ENCODE measurements at regions not wholly inside any gene's neighbourhood (a gene's known extent, or its start where the extent isn't known, plus 50 kb on each side); places are given as distances from the start of the nearest gene placed in this dataset.

DNA sequence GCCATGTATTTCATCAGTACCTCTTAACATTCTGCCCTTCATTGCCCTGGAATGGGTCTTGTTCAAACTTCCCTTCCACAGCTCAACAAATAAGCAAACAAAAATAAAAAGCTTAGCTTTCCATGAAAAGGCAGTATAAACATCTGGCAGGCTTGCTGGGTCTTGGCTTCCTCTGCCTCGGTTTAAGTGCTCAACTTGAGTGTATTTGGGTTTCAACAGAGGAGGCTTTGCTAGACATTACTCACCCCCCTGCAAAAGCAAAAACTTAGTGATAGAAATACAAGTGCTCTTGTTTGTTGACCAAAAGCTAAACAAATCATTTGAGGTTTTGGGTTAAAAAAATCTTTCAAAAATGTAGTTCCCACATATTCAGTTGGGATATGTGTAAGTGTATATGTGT, 518.5 kb downstream of the PLPP3 start:
- no peak for DNase-seq

DNA sequence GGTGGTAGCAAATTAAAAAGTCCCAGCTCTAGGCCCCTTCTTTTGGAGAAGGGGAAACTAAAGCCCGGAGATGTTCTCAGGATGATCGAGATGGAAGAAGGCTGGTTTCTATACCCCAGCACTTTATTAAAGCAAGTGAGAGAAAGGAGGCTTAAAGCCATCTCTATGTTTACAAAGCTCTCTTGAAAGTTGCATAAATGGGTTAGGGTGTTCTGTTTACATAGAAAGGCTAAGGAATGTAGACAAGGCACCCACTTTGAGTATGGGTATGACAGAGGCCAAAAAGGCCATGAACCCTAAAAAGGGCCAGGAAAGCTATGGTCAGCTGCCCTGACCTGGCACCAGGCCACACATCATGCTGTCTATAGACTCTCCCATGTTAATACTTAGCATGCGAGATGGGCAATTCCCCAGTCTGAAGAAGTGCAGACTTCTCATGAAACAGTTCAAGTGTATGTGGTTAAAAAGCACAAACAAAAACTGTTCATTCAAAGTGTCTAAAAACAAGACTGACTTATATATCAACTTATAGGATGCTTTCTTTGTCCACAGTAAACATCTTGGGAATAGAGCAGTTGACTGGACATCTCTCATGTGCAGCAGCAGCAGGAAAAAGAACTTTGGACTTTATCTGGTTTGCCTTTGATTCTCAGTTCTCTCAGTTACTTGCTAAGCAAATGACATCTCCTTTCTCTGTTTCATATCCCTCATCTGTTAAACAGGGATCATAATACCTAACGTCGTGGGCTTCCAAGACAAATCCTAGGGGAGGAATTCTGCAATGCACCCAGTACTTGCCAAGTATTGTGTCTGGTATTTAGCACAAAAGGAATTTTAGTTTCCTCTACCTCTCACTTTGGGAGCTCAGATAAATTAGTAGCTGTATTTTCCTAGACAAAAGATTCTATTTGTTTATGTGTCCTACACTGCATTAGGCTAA, 521.6 kb downstream of the PLPP3 start:
- DNase-seq: no peak

DNA sequence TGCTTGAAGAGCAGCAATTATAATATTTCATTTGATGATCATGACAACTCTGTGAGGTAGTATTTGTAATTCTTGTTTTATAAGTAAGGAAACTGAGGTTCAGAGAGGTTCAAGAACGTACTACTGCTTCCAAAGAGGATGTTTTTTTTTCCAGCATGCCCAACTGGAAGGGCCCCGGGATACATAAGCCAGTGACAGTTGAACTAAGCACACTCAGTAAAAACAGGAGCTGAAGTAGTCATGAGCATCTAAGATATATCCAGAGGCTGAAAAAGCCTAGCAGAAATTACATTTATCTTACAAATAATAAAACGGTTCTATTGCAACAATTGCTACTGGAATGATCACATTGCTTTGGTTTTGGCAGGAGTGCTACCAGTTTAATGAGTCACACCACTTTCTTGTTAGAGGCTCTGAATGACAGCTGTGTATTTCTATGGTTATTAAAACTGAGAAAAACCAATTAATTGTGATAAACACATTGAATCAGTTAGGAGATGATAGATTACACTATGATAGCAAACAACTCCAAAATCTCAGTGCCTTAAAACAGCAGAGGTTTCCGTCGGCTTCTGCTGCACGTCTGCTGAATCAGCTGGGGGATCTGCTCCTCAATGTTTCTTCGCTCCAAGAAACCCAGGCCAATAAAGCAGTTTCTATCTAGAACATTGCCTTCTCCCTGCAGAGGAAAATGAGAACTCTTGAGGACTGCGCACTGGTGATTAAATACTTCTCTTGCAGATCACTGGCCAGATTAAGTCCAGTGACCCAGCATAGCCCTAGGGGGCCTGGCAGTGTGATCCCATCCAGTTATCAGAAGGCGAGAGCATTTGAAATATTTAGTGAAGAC, 522.7 kb downstream of the PLPP3 start:
- DNase-seq: no peak

DNA sequence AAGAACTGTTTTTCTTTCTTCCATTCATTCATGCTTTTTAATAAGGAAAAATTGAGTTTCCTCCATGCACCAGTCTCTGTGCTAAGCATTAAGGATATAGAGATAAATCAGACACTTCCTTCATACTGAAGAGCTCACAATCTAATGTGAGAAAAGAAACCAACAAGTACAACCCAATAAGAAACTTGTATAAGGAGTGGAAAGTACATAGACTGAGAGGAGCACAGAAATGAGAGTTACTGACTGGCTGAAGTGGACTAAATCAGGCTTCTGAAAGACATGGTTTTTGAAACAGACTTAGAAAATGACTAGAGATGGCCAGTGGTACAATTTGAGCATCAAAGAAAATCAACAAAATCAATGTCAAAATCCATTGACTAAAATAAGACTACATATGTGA, 524.4 kb downstream of the PLPP3 start:
- no peak for DNase-seq

DNA sequence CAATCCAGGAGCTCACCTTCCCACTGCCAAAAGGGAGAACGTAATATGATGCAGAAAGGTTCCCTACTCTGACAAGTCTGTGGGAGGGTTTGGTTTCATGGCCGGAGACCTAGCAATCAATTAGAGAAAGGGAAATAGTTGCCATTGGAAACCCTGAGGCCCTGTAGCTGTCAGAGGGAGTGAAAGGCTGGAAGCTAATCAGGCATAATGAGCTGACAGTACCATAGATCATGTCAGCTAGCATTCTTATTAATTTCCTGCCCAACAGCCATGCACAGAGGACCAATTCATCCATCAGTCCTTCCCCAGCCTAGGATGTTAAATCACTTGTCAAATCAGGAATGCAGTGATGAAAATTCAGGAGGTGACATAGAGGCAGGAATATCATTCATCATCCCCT, 527.3 kb downstream of the PLPP3 start:
- no peak for DNase-seq

DNA sequence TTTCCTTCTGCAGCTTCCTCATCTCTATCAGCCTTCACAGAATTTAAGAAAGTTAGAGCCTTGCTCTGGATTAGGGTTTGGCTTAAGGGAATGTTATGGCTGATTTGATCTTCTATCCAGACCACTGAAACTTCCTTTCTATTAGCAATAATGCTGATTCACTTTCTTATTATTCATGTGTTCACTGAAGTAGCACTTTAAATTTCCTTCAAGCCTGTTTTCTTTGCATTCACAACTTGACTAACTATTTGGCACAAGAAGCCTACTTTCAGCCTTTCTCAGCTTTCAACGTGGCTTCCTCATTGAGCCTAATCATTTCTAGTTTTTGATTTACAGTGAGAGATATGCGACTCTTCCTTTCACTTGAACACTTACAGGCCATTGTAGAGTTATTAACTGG, 528.5 kb downstream of the PLPP3 start:
- DNase-seq: no peak

DNA sequence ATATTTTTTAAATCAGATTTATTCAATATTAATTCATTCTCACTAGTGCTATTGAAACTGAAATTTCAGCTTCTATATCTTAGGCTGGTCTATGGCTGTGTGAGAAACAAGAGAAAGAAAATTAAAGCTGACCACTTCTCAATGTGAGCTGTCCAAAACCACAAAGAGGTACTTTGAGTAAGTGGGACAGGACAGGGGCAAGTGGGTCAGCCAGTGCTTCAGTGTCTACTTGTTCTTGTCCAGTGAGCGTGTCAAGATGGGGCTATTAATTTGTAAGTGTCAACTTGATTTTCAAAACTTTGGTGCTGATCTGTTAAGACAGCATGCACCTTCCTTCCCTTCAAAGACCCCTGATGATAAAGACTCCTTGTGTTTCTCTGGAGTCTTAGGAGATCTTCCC, 533.9 kb downstream of the PLPP3 start:
- DNase-seq: no peak

DNA sequence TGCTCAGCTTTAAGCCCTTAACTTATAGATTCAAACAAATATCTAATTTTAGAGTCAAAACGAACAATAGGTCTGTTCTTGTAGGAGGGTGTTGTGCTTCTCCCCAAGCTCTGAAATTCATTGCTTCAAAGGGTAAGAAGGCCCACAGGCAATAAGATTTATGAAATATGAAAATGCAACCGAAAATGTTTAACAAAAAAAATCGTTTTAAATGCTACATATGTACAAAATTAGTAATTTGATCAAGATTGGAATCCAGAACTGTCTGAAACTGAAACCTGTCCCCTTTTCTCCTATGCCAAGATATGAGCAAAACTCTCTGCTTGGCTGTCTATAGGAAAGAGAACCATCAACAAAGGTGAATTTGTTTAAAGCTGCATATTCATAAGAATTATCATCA, 534.3 kb downstream of the PLPP3 start:
- DNase-seq: no peak

DNA sequence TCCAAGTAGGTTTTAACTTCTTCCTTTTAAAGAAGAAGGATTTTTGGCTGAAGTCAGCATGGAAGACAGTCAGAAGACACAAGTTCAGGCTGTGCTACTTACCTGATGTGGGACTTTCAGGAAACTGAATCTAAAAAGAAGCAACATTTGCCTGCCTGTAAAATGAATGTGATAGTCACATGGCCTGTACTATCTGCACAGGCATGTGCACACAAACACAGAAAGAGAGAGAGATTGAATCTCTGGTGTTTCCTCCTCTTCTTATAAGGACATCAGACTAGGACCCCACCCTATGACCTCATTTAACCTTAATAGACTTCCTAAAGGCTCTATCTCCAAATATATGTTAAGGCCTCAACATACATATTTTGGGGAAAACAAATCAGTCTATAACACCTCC, 542.9 kb downstream of the PLPP3 start:
- no peak for DNase-seq

DNA sequence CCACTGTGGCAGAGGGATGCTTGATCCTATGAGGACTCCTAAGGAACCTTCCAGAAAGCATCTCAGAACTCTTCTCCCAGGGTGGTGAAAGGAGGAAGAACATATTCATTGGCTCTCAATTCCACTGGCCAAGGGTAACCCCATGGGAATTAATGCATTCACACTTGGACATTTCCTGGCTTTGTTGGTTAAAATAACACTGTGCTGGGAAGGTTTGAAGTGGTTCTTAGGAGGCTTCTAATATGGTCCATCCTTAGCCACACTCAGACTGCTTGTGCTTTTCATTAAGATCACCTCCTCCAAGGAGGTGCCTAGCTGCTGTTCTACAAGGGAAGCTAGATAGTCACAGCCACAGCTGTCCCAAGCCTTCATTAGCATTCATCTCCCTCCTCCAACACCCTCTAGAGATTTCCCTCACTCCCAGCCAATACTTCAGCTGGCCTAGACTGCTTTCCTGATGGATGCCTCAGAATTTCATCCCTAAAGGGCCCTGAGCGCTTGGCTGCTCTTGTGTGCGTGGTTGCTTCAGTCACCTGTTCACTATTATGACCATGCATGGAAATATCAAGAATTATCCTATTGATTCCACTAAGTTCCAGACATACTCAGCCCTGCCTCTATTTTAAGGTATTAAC, 544.4 kb downstream of the PLPP3 start:
- DNase-seq: no peak

DNA sequence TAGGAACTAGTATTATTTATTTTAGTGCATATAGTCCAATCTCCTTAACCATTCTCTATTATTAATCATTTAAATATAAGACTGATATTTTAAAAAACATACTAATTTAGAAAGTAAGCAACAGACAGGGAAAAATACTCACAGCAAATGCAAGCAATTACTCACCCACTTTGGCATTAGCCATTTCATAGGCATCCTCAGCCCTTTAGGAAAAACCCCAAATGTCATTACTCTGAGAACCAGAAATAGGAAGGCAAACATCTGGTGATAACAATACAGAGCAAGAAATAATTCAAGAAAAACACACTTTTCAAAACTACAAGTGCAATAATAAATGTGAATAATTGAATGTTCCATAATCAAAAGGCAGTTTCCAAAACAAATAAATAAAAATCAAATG, 545.1 kb downstream of the PLPP3 start:
- no peak for DNase-seq

DNA sequence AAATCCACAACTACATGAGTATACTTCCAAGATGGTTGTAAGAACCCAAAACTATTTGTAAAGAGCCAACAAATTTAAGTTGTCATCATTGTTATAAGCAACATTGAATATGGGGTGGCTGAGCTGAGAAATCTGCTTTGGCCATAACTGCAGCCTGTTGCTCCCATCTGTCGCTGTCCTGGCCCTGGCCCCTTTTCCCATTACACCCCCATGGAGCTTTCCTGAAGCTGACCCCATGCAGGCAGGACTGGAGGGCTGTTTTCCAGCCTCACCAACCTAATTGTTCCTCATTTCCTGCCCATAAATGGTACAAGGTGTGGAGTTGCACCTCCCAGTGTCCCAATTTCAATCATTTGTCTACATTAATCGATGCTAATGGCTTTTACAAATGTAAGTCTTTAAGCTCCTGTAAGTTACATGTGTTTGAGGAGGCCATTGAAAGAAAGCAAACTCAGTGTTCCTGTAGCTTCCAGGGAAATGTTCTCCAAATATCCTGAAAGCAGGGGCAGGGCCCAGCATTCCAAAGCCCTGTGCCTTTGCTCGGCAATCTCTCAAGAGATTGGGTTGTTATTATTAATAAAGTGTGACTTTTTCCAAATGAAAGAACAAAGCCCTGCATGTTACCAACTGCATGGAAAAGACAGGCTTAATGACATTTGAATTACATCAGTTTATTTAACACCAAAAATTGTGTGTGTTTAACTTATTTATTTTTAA, 545.9 kb downstream of the PLPP3 start:
- no peak for DNase-seq

DNA sequence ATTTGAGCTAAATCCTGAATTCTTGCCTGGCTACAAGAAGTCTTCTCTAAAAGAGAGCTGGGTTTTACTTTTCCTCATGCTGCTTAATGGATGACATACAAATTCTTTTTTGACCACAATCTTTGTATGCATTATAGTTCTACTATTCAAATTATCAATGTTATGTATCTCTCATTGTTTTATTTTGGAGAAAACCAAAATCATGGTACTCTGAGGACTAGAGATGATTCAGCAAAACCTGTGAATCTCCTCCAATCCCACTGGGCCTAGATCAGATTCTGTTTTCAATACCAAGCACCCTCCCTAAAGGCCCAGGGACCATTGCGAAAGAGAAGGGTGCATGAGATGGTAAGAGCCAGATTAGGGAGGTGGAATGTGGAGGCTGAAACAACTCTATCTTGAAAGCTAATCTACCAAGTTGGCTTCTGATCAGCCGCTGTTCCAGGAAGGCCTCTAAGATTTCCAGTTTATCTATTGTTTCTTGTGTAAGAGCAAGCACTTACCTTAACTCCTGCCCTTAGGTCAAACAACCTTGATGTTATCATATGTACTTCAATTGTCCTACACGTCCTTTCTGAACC, 547.2 kb downstream of the PLPP3 start:
- DNase-seq: no peak

DNA sequence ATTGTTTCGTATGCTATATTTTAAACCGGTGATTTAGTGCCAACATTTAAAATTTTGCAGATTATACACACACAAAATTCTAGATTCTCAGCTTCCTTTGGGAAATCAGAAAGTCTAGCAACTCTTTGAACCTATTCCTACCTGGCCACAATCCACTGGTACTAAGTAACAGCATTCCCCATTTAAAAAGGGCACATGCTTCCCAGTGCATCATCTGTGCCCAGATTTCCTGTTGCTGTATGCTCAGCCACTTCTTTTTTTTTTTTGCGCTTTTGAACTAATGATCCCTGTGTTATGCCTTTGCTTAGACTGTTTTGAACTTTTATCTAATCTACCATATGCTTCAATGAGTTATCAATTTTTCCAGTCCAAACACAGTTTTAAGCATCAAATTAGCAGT, 548.4 kb downstream of the PLPP3 start:
- no peak for DNase-seq

DNA sequence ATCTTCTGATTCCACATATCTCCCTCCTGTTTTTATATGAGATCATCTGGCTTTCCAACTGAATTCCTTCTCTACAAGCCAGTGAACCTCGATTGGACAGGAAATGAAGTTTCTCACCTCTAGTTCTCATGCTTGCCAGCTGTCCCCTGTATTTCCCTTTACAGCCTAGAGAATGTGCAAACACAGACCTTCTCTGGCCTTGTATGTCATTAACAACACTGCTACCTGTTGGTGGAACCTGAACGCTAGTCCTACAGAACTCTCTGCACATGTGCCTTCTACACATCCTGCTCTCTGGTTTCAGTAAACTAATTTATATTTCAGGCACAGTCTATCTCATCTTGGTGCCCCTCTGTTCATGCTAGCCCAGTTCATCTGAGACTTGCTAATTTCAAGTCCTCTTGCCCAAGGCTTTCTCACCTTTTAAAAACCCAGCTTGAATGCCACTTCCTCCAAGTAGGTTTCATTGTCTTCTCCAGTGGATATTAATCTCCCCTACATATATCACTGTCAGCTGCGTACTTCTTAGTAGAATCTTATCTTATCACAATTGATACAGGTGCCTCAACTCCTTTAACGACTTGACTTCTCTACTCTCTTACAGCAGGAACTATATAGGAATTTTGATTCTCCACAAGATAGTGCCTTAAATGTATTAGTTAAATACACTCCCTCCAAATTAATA, 549.9 kb downstream of the PLPP3 start:
- DNase-seq: no peak

DNA sequence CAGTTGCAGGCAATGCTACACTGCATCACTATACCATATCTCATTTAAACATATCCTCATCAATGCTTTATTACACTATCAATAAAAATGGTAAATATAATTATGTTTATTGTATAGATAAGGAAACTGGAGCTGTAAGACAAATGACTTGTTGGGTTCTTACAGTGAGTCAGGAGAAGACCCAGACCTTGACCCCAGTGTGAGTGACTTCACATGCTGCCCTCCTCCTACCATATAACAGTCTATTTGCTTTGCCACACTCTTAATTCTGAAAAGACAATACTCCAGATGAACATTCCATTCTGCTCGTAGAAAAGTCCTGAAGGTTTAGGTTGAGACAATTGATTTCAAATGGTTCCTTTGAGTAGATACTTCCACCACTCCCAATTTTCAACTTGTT, 550.5 kb downstream of the PLPP3 start:
- no peak for DNase-seq

DNA sequence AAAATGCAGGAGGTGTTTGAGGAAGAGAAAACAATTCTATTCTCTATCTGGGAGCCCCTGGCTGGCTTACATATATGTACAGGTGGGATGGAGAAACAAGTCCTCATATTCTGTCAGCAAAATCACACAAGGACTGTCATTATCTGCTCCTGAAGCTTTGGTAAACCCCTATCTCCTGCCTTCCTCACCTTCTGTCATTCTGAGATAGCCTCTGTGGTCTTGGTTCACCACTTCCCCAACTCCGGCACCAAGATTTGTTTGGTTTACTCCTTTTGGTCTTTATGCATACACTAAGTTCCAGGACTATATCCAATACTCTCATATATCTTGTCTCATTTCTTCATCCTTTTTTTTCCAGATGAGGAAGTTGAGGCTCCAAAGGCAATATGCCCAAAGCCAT, 551.1 kb downstream of the PLPP3 start:
- no peak for DNase-seq

DNA sequence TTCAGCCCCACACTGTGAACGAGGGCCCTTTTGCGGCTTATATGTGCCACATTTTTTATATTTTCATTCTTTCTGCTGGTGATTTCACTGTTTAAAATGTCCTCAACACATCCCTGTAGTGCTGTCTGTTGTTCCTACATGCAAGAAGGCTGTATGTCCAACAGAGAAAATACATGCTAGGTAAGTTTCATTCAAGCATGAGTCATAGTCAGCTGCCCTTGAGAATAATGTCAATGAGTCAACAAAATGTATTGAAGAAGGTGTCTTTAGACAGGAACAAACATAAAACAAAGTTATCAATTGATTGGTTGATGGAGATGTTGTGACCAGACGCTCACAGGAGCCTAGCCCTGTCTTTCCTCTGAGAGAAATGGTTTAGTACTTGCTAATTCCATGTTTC, 553.4 kb downstream of the PLPP3 start:
- no peak for DNase-seq

DNA sequence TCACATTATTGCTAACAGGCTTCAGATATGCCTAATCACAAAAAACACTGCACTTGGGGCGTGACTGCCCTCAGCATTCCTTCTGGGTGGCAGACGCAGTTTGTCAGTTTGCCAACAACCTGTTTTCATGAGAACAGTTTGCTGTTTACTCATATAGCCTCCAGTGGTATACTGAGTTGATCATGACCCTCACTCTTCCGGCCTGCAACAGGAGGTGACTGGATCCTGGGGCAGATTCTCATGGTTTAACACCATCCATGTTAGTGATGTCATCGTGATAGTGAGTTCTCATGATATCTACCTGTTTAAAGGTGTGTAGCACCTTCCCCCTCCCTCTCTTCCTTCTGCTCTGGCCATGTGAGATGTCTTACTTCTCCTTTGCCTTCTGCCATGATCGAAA, 555.2 kb downstream of the PLPP3 start:
- no peak for DNase-seq

DNA sequence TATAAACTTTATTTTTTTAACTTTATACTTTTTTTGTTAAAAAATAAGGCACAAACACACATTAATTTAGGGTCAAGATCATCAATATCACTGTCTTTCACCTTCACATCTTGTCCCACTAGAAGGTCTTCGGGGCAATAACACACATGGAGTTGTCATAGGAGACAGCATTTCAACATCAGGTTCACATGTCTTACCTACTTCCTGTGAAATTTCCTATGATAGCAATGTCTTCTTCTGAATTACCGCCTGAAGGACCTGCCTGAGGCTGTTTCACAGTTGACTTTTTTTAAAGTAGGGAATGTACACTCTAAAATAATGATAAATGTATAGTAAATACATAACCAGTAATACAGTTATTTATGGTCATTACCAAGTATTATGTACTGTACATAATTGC, 559.4 kb downstream of the PLPP3 start:
- DNase-seq: no peak

DNA sequence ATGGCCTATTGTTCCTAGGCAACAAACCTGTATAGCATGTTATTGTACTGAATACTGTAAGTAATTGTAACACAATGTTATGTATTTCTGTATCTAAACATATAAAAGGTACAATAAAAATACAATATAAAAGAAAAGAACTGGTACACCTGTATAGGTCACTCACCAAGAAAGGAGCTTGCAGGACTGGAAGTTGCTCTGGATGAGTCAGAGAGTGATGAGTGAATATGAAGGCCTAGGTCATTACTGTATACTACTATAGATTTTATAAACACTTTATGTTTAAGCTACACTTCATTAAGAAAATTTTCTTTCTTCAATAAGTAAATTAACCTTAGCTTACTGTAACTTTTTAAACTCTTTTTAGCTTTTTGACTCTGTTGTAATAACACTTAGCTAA, 559.9 kb downstream of the PLPP3 start:
- DNase-seq: no peak

DNA sequence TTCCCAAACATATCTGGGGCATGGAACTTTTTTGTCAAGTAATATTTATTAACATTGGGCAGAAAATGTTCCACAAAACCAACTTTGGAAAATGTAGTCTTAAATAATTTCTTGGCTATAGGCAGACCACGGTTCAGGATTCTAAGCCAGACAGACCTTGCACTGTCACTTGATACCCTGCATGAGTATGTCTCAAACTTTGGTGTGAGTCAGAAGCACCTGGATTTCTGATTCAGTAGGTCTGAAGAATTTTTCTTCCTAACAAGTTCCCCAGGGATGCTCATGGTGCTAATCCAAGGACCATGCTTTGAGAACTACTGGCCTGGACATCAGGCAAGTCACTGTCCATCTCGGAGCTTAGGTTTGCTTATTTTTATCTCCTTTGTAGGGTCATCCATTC, 562.0 kb downstream of the PLPP3 start:
- no peak for DNase-seq
